Fibroblast of the conjunctiva (primary cell): ENCODE measurements at regions not wholly inside any gene's neighbourhood (a gene's known extent, or its start where the extent isn't known, plus 50 kb on each side); places are given as distances from the start of the nearest gene placed in this dataset.
"Not testable (repeated sequence)": the region's sequence is repeated elsewhere in the genome, so short reads cannot be mapped to it uniquely, and the experiment has no call there.

Source experiments
- DNase-seq: peaks from one replicate; pipeline ENCODE4 v3.0.0-alpha.2; 2010; ENCODE audit warnings: low read depth

DNA sequence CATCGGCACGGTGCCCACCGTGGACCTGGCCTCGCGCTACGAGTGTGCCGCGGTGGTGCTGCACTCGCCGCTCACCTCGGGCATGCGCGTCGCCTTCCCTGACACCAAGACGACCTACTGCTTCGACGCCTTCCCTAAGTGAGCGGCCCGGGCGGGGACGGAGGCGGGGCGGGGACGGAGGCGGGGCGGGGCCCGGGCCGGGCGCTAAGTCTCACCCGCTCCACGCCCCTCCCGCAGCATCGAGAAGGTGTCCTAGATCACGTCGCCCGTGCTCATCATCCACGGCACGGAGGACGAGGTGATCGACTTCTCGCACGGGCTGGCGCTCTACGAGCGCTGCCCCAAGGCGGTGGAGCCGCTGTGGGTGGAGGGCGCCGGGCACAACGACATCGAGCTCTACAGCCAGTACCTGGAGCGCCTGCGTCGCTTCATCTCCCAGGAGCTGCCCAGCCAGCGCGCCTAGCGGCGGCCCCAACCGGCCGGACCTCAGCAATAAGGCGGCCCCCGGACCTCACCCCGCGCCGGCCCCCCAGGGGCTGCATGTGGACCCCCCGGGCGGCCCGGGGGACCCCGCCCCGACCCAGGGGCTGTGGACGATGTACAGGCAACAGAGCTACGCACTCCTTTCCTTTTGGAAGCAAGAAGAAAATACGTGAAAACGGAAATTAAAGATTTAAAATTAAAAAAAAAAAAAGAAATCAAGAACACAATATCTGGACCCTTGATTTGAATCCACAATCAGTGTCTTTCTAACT, 198.8 kb downstream of the USP22 start:
- not testable (repeated sequence) for DNase-seq

DNA sequence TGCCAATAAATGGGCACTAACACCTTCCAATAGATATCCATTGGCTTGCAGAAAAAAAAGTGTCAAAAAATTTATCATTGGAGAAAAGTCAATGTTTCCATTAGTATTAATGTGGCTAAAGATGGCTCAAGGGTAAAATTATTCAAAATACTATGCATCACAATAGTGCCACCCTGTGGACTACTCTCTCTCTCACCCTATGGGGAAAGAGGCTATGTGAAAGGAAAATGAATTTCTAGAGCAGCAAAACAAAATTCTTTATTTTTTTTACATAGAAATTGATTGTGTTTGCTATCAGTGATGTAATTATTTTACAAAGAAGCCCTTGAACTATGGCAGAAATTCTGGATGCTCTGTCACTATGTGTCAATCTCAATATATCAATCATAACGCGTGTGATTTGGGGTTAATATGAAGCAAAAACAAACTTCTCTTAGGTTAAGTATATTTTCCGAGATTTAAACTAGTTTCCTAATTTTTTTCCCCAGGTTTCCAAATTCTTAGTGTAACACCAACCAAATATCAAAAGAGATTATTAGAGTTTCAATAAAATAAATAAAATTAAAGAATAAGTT, 193.9 kb downstream of the USP22 start:
- DNase-seq = not testable (repeated sequence)

DNA sequence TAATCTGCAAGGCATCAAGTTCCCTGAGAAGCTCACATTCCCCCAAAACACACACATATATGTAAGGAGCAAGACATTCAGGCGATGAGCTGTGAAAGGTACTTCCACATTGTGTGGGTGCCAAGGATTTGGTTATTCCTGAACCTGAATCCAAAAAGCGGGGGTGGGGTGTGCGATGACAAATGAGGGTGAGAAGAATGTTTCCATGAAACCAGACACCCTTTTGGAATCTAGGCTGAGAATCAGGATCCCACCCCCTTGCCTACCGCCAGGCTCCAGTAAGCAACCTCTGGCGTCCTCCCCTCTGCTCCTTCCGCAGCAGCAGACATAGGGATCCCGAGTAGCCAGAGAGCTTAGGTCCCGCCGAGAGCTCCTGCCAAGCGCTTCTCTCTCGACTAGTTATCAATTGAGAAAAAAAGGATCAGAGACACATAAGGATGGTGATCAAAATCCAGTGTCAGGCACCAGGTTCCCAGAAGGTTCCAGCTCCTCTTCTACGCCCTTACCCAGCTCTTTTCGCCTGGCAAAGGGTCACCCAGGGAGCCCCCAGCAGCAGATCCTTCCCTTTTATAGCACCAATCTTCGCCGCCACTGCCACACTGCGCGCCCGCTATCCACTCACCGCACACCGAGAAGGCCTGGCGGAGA, 191.1 kb downstream of the USP22 start:
- DNase-seq = not testable (repeated sequence)

DNA sequence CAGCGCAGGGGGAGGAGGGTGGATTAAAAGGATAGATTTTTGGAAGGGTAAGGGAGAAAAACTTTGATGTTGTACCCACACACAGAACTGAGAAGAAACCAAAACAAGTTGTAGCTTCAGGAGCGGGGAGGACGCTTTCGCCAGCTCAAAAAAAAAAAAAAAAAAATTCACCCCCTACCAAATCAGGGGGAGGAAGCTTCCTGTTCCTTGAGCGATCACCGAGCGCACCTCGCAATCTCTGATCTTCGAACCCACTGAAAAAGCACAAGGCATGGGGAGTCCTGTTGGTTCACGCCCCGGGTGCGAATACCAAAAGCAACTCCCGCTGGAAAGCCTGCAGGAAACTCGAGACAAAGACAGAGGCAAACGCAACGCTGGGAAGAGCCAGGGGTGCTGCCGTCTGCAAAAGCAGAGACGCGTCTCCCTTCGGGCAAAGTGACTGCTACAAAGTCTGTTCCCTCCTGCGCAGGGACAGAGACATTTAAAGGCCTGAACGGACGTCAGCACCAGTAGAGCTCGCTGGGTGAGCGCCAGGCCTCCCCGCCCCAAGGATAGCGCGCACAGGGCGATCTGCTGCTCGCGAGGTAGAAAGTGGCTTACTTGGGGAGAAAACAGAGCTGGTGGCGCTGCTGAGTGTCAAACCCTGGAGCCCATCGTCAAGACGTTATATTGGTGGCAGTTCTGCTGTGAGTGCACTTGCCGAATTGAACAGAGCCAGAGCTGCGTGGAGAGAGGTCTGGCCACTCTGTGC, 190.4 kb downstream of the USP22 start:
- DNase-seq = no peak

DNA sequence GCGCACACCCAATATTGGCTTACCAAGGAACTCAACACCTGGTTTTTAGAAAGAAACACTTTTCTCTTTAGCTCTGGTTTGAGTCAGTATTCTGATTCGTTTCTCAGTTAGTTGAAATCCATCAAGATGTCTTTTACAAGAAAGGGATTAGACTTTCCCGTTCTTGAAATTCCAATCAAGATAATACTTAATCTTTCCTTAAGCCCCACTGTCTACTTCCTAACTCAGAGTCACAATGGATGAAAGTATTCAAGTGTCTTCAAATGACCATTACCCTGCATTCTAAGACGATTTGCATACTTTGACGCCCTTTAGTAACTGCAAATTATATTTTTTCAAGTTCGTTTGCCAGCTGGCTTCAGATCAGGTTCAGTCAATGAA, 189.8 kb downstream of the USP22 start:
- DNase-seq = no peak

DNA sequence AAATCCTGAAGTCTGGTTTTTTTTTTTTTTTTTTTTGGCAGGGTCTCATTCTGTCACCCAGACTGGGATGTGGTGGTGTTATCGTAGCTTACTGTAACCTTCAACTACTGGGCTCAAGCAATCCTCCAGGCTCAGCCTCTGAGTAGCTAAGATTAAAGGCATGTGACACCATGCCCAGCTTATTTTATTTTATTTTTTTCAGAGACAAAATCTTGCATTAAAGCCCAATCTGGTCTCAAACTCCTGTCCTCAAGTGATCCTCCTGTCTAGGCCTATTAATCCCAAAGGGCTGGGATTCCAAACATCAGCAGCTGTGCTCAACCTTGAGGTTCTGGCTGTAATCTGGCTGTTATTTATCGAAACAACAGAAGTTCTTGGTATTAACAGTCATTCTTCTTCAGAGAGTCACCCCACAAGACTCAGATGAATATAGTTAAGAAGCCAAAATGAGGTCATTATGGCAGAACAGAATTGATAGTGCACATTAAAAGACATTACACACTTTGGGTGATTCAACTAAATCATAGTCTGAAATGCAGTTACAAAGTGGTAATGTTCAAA, 186.8 kb downstream of the USP22 start:
- not testable (repeated sequence) for DNase-seq

DNA sequence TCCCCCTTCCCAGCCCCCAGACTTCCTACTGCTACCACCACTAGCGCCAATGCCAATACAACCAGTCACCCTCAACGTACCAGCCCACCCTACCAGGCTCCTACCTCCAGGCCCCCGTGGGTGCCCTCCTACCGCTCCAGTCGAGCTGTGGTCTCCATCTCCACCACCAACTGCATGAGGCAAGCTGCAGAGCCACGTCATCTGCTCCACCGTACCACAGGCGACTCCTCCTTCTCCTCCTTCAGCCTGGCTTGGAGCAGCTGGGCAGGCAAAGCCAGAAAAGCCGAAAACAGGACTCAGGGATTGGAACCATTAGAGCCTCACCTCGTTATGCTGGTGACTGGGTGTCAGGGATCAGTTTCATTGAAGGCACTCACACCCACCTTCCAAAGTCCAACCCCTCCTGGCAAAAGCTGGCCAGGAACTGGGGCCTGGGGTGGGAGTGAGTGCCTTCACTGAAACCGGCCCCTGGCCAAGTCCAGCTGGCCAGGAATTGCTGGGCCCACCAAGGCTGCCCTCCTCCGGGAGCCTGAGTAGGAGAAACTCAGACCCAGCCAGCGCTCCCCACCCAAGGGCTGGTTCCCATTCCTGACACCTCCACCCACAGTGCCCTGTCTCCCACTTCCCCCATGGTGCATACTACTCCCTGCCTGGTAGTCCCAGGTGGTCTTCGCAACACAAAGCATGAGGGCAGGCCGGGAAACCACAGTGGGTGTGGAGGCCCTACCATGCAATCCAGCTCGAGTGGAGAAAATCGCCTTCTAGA, 176.2 kb downstream of the USP22 start:
- not testable (repeated sequence) for DNase-seq

DNA sequence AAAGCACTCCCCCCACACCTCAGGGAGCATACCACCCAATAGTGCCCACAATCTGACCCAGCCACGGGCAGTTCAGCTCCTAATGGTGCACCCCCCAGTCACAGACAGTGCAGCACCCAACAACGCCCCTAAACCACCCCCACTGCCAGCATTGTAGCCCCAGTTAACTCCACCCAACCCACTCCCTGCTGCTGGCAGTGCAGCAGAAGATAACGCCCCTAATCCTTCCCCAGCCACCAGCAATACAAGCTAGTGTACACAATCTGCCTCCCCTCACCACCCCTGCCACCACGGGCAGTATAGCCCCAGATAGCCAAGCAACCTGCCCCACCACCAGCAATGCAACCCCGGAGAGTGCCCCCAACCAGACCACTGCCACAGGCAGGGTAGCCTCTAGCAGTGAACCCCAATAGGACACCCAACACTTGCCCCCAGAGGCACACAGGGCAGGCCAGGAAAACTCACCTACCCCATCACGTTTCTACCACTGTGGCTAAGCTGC, 175.3 kb downstream of the USP22 start:
- DNase-seq = not testable (repeated sequence)

DNA sequence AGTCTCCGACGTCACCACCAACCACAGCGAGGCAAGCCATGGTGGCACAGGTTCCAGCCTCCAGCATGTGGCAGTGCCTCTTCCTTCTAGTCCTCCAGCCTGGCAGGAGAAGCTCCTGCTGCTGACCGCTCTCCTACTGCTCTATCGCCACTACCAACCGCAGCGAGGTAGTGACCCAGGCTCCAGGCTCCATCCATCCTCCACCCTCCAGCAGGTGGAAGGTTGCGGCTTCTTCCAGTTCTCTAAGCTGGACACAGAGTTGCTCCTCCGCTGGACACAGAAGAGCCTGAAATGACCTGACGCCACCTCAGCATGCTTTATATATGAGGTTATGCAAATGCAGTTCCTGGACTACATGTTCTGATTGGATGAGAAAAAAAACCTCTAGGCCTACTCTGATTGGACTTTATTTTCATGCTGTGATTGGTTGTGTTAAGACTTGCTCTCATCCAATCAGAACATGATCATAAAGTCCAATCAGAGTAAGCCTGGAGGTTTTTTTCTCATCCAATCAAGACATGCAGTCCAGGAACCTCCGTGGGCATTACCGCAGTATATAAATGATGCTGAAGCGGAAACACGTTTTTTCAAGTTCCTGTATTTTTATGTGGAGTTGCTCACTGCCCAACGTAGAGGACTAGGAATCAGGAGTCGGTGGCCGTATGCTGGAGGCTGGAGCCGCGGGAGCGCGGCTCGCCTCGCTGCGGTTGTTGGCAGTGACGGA, 174.7 kb downstream of the USP22 start:
- not testable (repeated sequence) for DNase-seq

DNA sequence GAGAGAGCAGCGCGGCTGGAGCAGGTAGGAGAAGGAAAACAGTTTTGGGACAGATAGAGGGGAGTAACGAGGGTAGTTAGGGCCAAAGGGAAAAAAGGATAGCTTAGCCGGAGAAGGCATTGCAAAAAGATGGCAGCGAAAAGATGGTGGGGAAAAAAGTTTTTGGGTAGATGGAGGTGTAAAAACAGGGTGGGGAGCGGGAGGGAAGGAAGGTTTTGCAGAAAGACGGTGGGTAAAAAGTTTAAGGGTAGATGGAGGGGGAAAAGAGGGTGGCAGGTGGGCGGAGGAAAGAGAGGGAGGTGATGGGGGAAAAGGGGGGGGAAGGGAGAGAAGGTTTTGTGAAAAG, 174.2 kb downstream of the USP22 start:
- not testable (repeated sequence) for DNase-seq

DNA sequence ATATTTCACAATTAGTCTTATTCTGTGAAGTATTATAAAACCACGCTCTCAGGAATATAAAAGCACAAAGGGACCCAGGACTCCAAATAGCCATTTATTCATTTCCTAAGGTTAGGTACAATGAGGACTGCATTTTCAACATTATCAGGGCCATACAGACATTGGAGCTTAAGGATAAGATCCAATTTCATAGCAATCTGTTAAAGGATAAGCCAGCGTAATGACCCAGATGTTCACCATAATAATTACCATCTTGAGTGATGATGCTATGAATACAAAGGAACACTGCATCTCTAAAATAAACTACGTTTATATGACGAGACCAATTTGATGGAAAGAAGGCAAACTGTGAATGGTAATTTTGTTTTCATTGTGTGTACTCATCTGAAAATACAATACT, 169.6 kb downstream of the USP22 start:
- DNase-seq = not testable (repeated sequence)

DNA sequence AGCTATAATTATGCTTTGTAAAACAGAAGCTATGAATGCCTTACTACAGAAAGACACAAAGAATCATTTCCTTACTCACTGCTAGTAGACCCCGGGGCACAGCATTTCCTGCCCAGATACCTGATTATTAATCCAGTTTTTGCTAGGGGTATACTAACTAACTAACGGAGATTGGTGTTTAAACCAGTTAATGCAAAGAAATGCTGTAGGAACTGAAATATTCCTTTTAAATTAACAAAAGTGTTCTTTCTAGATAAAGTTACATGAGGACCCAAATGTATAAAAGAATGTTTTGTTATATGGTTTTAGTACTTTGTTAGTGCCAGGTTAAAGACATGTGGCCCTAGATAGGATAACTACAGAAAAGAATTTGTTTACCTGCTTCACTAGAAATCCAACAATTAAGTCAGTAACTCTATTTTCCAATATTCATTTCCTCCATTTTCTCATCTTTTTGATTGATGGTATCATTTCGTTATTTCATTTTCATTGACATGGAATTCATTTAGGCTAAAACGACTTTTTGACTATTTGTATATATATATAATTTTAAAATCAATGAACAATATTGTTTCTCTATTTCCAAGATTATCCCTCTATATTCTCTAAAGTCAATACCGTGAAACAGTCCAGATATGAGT, 169.0 kb downstream of the USP22 start:
- not testable (repeated sequence) for DNase-seq

DNA sequence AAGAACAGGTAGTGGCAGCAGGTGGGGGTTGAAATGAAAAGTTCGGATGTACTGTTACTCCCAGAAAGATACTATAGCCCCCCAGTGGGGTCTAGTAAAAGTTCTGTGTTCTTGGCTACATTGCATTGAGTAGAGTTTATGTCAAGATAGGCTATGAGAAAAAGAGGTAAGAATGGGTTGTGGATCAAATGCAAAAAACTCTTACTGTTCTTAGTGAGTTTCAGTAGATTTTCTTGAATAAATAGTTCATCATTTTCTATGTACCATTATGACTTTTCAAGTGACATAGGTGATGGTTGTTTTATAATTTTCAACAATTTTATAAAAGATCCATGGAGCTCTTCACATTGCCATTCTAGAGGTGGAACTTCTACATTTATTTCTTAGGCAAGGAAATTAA, 165.4 kb downstream of the USP22 start:
- not testable (repeated sequence) for DNase-seq

DNA sequence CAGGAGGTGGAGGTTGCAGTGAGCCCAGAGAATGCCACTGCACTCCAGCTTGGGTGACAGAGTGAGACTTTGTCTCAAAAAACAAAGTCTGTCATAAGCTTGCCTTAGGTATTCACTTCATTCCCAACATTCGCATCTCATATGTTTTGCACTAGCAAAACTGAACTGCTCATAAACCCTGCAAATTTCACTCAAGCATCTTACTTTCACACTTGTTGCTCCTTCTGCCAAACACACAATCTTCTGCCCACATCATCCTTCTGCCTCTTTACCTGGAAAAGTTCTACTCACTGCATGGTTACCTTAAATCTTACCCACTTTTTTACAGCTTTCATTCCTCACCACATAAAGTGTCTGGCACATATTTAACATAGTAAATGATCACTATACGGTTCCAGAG, 152.5 kb downstream of the USP22 start:
- no peak for DNase-seq

DNA sequence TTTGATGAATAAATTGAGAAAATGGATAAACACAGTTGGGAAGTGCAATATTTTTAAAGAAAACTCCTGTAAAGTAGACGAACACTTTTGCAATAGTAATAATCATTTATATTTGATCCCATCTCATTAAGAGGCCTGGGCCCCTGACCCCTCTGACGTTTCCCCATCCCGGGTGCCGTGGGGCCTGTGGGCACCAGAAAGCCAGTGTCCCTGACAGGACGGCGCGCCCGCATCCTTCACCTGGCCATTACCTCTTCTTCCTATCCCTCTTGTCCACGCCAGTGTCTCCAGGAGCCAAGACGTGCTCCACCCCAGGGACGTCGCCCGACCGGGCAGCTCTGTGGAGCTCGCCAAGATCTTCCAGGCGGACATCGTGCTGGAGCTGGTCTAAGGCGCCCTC, 147.4 kb downstream of the USP22 start:
- DNase-seq = not testable (repeated sequence)

DNA sequence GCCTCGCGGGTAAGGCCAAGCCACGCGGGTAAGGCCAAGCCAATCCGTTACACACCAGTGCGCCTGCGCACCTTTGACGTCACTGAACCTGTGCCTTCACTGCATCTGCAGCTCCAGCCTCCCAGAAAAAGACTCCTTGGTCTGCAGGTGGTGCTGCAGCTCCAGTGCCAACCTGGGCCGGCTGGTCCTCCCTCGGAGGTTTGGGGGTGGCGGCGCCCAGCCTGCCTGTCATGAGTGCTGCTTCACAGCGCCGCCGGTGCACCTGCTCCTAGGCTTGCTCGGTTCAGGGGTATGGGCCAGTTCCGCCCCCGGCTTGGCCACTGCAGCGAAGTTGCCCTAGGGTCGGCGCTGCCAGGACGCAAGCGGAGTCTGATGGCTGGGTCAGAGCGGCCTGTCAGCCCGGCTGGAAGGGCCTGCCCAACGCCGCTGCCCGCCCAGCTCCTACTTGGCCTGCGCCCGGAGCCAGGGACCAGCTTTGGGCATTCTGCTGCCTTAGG, 146.6 kb downstream of the USP22 start:
- no peak for DNase-seq

DNA sequence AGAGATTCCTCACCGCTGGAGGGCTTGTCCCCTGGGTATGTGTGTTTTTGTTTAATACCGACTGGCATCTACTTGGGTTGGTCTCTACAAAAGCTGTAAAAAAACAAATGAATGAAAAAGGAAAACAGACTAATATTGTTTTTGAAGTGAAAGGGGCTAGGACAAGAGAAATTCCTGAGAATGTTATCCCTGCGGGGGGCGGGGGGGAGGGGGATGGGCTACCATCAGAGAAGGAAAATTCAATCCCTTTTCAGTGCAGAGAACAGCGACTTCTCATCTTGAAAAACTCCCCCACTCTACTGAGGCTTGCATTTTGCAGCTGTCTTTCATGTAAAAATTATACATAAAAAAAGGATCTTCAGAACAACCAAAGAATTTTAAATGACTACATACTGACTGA, 144.1 kb downstream of the USP22 start:
- DNase-seq = not testable (repeated sequence)

DNA sequence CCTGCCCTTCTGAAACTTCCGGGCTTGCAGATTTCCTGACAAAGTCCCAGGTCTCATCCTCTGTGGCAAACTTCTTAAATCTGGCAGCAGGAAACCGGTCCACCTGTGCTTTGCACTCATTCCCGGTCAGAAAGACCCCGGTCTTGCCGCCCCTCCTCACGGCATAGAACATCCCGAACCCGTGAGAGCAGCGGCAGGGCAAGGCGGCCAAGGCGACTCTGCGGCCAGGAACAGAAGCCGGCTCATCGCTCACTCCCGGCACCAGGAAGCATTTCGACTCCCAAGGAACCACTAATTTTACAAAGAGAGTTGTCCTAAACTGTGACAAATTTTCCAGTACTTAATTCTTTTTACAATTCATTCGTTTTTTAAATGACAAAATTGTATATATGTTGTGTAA, 140.3 kb downstream of the USP22 start:
- not testable (repeated sequence) for DNase-seq

DNA sequence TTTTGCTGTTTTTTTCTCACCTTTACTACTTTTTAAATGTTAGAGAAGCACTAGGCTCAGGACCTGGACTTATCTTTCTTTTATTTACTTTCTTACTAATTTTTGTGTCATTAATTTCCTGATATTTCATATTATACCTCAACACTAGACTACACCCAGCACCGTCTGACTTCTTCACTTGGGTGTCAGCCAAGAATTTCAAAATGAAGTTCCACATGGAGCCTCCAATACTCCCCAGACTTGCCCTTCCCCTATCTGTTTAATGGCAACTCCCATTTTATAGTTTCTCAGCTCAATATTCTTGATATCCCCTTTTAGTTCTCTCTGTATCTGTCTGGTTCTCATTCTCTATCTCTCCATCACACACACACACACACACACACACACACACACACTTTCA, 139.3 kb downstream of the USP22 start:
- DNase-seq = not testable (repeated sequence)
